Dermis microvascular lymphatic vessel endothelial cell (primary cell): ENCODE measurements at regions not wholly inside any gene's neighbourhood (a gene's known extent, or its start where the extent isn't known, plus 50 kb on each side); places are given as distances from the start of the nearest gene placed in this dataset.

ENCODE experiments used
- DNase-seq, 2 donors: peaks; one replicate each; pipeline versions ENCODE4 v3.0.0 to v3.0.0-alpha.2; 2010; ENCODE audit warnings: low read depth in 2 of 2

DNA sequence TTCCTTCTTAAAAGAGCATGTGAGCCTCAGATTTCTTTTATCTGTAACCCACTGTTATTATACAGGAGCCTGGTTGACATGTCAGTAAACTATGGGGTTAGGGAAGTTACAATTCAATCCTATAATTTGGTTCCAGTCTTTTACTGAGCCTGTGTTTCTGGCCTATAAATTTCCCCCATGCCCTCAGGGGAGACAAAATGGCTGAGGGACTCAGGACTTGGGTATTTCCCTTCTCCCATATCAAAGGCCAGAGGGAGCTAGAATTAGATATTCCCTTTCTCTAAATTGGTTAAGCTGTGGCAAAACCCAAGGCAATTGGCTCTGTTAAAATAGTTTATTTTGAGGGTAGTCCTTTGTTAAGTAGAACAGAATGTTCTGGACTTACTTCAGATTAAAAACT lies 823.2 kb downstream of the TLE1 start:
- no peak for DNase-seq

- no peak for DNase-seq
These were observed 846.3 kb downstream of the TLE1 start for GRCh38 chr9:80843028-80843427.

GRCh38 chr9:80842389-80842788 lies 847.0 kb downstream of the TLE1 start:
- no peak for DNase-seq

DNA sequence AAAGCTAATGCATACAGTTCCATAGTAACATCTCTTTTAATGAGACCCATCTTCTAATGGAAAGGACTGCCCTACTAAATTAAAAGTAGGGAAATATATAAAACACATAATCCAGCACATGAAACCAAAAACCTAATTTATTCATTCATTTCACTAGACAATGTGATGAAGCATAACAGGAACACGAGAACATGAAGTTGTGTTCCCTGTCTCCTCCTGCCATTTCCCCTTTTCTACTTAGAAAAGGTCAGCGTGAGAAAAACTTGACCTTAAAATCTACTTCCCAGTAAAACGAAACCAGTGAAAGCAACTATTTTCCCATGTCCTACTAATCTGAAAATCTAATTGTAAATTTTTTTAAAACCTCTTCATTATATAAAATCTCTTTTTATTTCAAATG lies 847.5 kb downstream of the TLE1 start:
- no peak for DNase-seq

- no peak for DNase-seq
These were observed 849.3 kb downstream of the TLE1 start for GRCh38 chr9:80839821-80840675.

- no peak for DNase-seq
These were observed 853.3 kb downstream of the TLE1 start for GRCh38 chr9:80836013-80836412.

GRCh38 chr9:80831751-80832150 lies 857.6 kb downstream of the TLE1 start:
- no peak for DNase-seq

GRCh38 chr9:80811656-80812055 lies 877.7 kb downstream of the TLE1 start:
- no peak for DNase-seq

DNA sequence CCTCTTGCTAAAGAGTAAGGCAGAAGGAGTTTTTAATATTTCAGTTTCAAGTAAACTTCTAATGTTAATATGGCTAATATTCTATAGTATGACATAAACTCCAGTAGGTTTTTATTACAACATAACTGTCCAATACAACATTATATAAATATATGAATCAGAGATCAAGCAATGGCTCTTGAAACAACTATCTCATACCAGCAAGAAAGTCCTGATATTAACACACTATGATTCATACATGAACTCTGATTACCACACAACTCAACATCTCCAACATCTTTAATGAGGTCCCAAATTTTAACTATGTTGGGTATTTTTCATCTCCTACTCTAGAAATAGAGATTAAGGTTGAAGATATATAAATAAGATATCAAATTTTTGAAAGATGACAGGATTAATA lies 878.3 kb downstream of the TLE1 start:
- DNase-seq, result no peak

DNA sequence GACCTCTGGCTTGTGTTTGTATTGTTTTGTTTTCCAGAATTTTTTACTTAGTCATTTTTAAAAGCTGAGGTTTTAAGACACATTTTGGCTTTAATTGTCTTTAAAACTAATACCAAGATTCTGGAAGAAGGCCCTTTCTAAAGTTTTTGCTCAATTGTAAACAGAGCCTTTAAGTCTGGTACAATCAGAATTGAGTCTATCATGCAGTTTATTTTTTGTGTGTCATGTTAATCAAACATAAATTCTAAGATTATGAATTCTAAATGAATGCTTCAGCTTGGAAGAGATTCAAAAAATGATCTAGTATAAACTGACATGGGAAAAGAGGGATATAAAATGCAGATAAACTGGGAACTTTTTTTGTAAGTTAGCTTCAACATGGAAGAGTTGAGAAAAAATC lies 882.7 kb downstream of the TLE1 start:
- no peak for DNase-seq

GRCh38 chr9:80804873-80805272 lies 884.5 kb downstream of the TLE1 start:
- no peak for DNase-seq

DNA sequence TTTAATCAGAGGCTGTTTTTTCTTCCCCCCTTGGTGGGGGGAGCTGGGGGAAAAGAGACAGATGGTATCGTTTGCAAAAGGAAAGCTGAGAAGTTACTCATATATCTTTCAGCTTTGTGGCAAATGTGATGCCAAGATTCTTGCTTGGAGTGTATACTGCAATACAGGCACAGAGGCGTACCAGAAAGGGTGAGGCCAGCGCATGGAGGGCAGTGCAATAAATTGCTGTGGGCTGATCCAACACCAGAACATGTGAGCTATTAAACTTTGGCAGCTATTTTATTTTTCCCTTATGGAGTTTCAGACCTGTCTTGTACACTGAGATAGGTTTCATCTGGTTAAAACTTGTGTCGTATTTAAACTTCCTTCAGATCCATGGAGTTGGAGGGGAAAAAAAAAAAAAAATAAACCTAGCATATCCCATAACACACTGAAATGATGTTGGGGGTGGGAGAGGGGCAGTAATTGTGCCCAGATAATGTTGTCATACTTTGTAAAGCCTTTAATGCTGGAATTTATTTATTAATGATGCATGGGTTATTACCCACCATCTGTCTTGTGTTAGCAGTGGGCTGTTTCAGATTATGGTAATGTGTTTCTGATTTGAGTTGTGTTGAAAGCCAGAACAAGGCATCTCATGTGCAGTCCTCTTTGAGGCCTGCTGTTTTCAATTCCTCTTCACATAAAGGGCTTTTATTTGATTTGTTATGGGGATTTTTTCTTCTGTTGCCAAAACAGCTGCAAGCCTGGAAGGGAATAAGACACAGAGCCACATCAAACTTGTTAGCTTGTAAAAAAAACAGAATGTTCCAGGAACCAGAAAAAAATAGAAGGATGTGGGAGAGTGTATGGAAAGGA lies 891.3 kb downstream of the TLE1 start:
- no peak for DNase-seq

DNA sequence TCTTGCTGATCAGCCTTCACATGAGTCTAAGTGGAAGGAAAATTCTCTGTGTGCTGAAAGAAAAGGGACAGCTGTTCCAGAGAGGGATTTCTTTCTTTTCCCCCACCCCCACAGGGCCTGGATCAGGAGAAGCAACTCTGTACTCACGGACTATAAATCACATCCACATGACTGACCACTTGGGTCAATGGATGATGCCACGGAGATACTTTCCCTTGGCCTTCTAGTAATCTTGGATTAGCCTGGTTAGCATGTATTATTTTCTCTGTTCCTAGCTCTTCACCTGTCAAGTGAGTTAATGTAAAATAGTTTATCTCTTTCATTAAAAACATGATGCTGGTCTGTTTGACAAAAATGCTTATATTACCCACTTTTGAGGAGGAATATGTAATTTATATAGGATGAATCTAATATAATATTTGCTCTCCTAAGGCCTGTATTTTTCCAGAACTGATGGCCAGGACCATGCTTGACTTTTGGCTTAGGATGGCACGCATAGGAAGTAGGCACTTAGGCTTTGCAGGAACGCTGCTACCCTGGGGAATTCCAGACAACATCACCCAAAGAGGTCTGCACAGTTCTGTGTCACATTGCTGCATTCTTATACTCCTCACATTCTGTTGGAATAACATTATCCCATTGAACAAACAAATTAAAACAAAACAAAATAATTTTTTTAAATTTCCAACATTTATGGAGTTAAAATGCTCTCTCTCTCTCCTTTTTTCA lies 892.1 kb downstream of the TLE1 start:
- DNase-seq, result no peak

- DNase-seq, result no peak
These were observed 892.7 kb downstream of the TLE1 start for GRCh38 chr9:80796632-80797031.

DNA sequence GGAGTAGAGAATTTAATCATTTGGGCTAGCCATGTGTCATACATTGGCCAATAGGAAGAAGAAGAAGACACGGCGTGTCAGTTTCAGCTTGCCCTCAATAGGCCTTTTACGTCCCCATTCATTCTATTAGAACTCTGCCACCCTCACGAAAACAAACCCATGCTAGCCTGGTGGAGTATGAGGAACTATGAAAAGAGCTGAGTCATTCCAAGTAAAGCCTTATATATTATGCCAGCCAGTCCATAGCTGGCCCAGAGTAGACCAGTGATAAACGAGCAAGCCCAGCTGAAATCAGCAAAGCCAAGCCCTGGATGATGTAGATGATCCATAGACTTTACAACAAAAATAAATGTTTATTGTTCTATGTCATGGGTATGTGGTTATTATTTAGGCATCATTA lies 895.1 kb downstream of the TLE1 start:
- no peak for DNase-seq

- no peak for DNase-seq
These were observed 895.6 kb downstream of the TLE1 start for GRCh38 chr9:80793706-80794105.

- no peak for DNase-seq
These were observed 896.6 kb downstream of the TLE1 start for GRCh38 chr9:80792726-80793125.

GRCh38 chr9:80791836-80792235 lies 897.5 kb downstream of the TLE1 start:
- no peak for DNase-seq

DNA sequence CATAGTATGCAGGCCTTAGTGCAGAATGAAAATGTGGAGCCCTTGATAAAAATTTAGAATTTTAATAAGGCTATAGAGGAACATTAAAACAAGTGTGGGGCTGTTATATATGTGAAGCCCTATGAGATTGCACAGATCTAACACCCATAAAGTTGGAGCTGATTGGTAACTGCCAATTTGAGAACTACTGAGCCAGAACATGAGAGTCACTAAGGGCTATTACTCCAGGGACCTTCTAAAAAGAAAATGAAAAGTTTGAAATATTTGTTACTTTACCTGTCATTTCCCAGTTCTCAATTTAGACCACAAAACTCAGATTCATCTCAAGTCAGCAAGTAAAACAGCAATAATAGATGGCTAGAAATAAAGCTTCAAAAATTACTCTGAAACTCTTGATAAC lies 898.6 kb downstream of the TLE1 start:
- DNase-seq, result no peak

GRCh38 chr9:80789831-80790230 lies 899.5 kb downstream of the TLE1 start:
- DNase-seq, result no peak

- DNase-seq, result no peak
These were observed 901.7 kb downstream of the TLE1 start for GRCh38 chr9:80787636-80788035.

- DNase-seq, result no peak
These were observed 904.7 kb downstream of the TLE1 start for GRCh38 chr9:80784647-80785046.
